Tibial artery (tissue), 4 donors: ENCODE measurements at regions not wholly inside any gene's neighbourhood (a gene's known extent, or its start where the extent isn't known, plus 50 kb on each side); places are given as distances from the start of the nearest gene placed in this dataset.

ENCODE experiments used
- DNase-seq, 2 donors: peaks; one replicate each; pipeline ENCODE4 v3.0.0-alpha.2; 2019
- H3K27ac ChIP-seq, 2 donors: fragments of 200-600 bp; sonication (generic) in 1 of 2; 1 replicate in 1 of 2; 2 replicates in 1 of 2; pipeline ENCODE4 v1.5.1; 2018 to 2019; ENCODE audit warnings: mild to moderate bottlenecking in 1 of 2
- H3K27me3 ChIP-seq, 2 donors: fragments of 200-600 bp; sonication (generic) in 1 of 2; one replicate each; pipeline versions ENCODE4 v1.5.1 to v1.6.0; 2016 to 2019
- H3K36me3 ChIP-seq, 3 donors: fragments of 200-600 bp; sonication (generic) in 2 of 3; one replicate each; pipeline ENCODE4 v1.5.1; 2016 to 2019; ENCODE audit warnings: mild to moderate bottlenecking in 2 of 3
- H3K4me1 ChIP-seq, 4 donors: fragments of 200-600 bp; sonication (generic) in 2 of 4; 1 replicate in 3 of 4; 2 replicates in 1 of 4; pipeline ENCODE4 v1.5.1; 2016 to 2019
- H3K4me3 ChIP-seq, 2 donors: fragments of 200-600 bp; sonication (generic) in 1 of 2; 1 replicate in 1 of 2; 2 replicates in 1 of 2; pipeline ENCODE4 v1.5.1; 2018 to 2019; ENCODE audit warnings: mild to moderate bottlenecking in 2 of 2
- H3K9me3 ChIP-seq, 3 donors: fragments of 200-600 bp; sonication (generic) in 1 of 3; one replicate each; pipeline ENCODE4 v1.5.1; 2016 to 2019
- intact Hi-C: fragments of 100-400 bp; cut with DNase I; formaldehyde crosslinking; loops from one replicate; pipeline ENCODE4 v1.15.0; 2023; ENCODE audit warnings: low total_unique reads
- TF ChIP-seq, protein P1 (sequence below), 2 experiments: fragments of 200-600 bp in 1 of 2; fragments of 450-650 bp in 1 of 2; IDR thresholded peaks; one replicate each; pipeline ENCODE4 v1.5.1; 2017 to 2019; ENCODE audit warnings: antibody characterized with exemption in 2 of 2, mild to moderate bottlenecking in 1 of 2, moderate library complexity in 1 of 2

DNA sequence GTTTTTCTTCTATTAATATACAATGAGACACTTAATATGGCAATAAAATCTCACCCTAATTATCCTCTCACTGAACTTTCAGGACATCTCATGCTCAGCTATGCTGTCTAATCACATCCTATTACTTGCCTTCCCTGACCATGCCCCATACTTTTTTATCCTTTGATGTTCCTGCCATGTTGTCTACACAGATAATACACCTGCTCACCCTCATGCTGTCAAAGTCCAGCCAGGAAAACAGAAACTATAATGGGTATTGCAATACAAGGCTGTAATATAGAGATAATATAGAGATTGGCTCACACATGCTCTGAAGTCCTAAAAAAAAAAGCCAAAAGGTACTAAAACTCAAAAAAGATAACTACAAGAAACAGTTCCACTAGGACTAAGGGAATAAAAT lies 305.4 kb downstream of the PRDM5 start:
- H3K27me3 ChIP-seq, result no peaks in the 10 kb centered on the region
- intact Hi-C loops, result no loop called here
- no peak for DNase-seq
- H3K27ac ChIP-seq, result no peak overlapping the region
- H3K4me1 ChIP-seq, result no peaks in the 10 kb centered on the region
- H3K36me3 ChIP-seq, result no peaks in the 10 kb centered on the region
- H3K9me3 ChIP-seq, result no peaks in the 10 kb centered on the region
- TF ChIP-seq, protein P1, sequence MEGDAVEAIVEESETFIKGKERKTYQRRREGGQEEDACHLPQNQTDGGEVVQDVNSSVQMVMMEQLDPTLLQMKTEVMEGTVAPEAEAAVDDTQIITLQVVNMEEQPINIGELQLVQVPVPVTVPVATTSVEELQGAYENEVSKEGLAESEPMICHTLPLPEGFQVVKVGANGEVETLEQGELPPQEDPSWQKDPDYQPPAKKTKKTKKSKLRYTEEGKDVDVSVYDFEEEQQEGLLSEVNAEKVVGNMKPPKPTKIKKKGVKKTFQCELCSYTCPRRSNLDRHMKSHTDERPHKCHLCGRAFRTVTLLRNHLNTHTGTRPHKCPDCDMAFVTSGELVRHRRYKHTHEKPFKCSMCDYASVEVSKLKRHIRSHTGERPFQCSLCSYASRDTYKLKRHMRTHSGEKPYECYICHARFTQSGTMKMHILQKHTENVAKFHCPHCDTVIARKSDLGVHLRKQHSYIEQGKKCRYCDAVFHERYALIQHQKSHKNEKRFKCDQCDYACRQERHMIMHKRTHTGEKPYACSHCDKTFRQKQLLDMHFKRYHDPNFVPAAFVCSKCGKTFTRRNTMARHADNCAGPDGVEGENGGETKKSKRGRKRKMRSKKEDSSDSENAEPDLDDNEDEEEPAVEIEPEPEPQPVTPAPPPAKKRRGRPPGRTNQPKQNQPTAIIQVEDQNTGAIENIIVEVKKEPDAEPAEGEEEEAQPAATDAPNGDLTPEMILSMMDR (IDR thresholded peaks at IDR 0.05), result no peak
- no peak overlapping the region for H3K4me3 ChIP-seq

DNA sequence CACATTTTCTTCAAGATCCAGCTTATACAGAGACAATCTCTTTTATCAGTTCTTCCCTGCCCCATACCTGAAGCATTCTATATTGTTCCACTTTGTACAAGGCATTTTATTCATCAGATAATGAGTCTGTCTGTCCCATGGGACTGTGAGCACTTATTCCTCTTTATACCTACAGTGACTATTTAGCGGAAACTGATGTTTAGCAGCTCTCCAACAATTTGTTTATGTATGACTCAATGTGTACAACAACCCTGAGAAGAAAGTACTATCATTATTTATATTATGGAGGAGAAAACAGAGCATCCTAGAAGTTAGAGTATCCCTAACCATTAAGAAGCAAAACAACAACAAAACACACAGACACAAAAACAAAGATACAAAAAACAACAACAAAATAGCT lies 306.5 kb downstream of the PRDM5 start:
- Histone ChIP-seq H3K27me3 (no peaks in the 10 kb centered on the region), H3K27ac (no peak overlapping the region), H3K4me1 (no peaks in the 10 kb centered on the region), H3K9me3 (no peaks in the 10 kb centered on the region), H3K36me3 (no peaks in the 10 kb centered on the region), H3K4me3 (no peak overlapping the region)
- intact Hi-C loops, result no loop called here
- TF ChIP-seq, protein P1 (IDR thresholded peaks at IDR 0.05), result no peak
- no peak for DNase-seq

GRCh38 chr4:120613778-120614177 lies 308.7 kb downstream of the PRDM5 start:
- H3K36me3 ChIP-seq, result no peaks in the 10 kb centered on the region
- TF ChIP-seq, protein P1 (IDR thresholded peaks at IDR 0.05), result no peak
- H3K27ac ChIP-seq, result no peak overlapping the region
- intact Hi-C loops, result no loop called here
- H3K27me3 ChIP-seq, result no peaks in the 10 kb centered on the region
- H3K9me3 ChIP-seq, result no peaks in the 10 kb centered on the region
- H3K4me1 ChIP-seq, result no peaks in the 10 kb centered on the region
- no peak for DNase-seq
- H3K4me3 ChIP-seq, result no peak overlapping the region

DNA sequence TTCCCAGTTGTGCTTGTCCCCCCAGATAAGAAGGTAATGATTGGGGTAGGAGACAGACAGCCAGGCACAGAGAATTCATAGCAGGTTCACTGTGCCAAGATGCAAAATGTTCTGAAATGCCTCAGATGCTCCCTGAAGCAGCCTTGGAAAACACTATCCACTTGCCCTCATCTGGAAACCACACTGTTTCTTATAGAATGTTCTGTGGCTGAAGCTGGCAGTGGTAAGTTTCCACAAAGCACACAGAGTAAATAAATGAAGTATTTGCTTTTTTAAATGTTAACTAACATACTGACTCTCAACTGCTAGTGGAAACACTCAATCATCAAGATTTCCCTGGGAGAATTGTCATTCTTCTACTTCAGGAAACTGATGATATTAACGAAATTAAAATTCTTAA lies 311.4 kb downstream of the PRDM5 start:
- Histone ChIP-seq H3K27me3 (no peaks in the 10 kb centered on the region), H3K27ac (no peak overlapping the region), H3K9me3 (no peaks in the 10 kb centered on the region), H3K4me3 (no peak overlapping the region), H3K4me1 (no peaks in the 10 kb centered on the region), H3K36me3 (no peaks in the 10 kb centered on the region)
- intact Hi-C loops, result no loop called here
- TF ChIP-seq, protein P1 (IDR thresholded peaks at IDR 0.05), result no peak
- DNase-seq, result no peak

GRCh38 chr4:120591038-120591437 lies 331.5 kb downstream of the PRDM5 start:
- intact Hi-C loops, result no loop called here
- H3K36me3 ChIP-seq, result no peaks in the 10 kb centered on the region
- H3K9me3 ChIP-seq, result no peaks in the 10 kb centered on the region
- H3K27ac ChIP-seq, result no peak overlapping the region
- DNase-seq, result no peak
- H3K4me3 ChIP-seq, result no peak overlapping the region
- TF ChIP-seq, protein P1 (IDR thresholded peaks at IDR 0.05), result no peak
- H3K27me3 ChIP-seq, result no peaks in the 10 kb centered on the region
- no peaks in the 10 kb centered on the region for H3K4me1 ChIP-seq

GRCh38 chr4:120589787-120590186 lies 332.7 kb downstream of the PRDM5 start:
- Histone ChIP-seq H3K27ac (no peak overlapping the region), H3K4me3 (no peak overlapping the region), H3K36me3 (no peaks in the 10 kb centered on the region), H3K4me1 (no peaks in the 10 kb centered on the region), H3K9me3 (no peaks in the 10 kb centered on the region), H3K27me3 (no peaks in the 10 kb centered on the region)
- intact Hi-C loops, result no loop called here
- DNase-seq, result no peak
- TF ChIP-seq, protein P1 (IDR thresholded peaks at IDR 0.05), result no peak
